ENCODE measurements at regions not wholly inside any gene's neighbourhood (a gene's known extent, or its start where the extent isn't known, plus 50 kb on each side); places are given as distances from the start of the nearest gene placed in this dataset.

GRCh38 chr11:27210531-27210930, 152.5 kb downstream of the CCDC34 start:
- no peak for TF ChIP-seq TAF1 (IDR thresholded peaks at IDR 0.05; ENCODE audit: borderline replicate concordance, insufficient read depth, low read length)
- no peak for TF ChIP-seq SIN3A (IDR thresholded peaks at IDR 0.05; ENCODE audit: borderline replicate concordance, insufficient read depth, low read length)
- TF ChIP-seq REST (IDR thresholded peaks at IDR 0.05; ENCODE audit: insufficient read depth in 1 of 2, low read depth in 2 of 2, low read length in 2 of 2), result no peak
- TF ChIP-seq FOXP2 (optimal IDR thresholded peaks at IDR 0.05; ENCODE audit: borderline replicate concordance, extremely low read depth, extremely low read length, insufficient read depth), result no peak
- TF ChIP-seq POLR2AphosphoS5 (IDR thresholded peaks at IDR 0.05; ENCODE audit: low read depth, low read length), result no peak

- TF ChIP-seq SIN3A (IDR thresholded peaks at IDR 0.05; ENCODE audit: borderline replicate concordance, insufficient read depth, low read length), result peak; percentile 85; the same call in 1 of the 2 replicates
- TF ChIP-seq FOXP2 (optimal IDR thresholded peaks at IDR 0.05; ENCODE audit: borderline replicate concordance, extremely low read depth, extremely low read length, insufficient read depth), result peak; percentile 76
- peak in 1 of 2 experiments; percentile 76; a peak in 2 of 4 replicates for TF ChIP-seq REST (IDR thresholded peaks at IDR 0.05; ENCODE audit: insufficient read depth in 1 of 2, low read depth in 2 of 2, low read length in 2 of 2)
- no peak for TF ChIP-seq TAF1 (IDR thresholded peaks at IDR 0.05; ENCODE audit: borderline replicate concordance, insufficient read depth, low read length)
These were observed 153.4 kb downstream of the CCDC34 start for GRCh38 chr11:27209562-27210005.

- TF ChIP-seq SIN3A (IDR thresholded peaks at IDR 0.05; ENCODE audit: borderline replicate concordance, insufficient read depth, low read length) (no peak), REST (IDR thresholded peaks at IDR 0.05; ENCODE audit: insufficient read depth in 1 of 2, low read depth in 2 of 2, low read length in 2 of 2) (no peak), POLR2AphosphoS5 (IDR thresholded peaks at IDR 0.05; ENCODE audit: low read depth, low read length) (no peak)
These were observed 154.2 kb downstream of the CCDC34 start for GRCh38 chr11:27208846-27209245.

GRCh38 chr11:27207025-27207650, 155.9 kb downstream of the CCDC34 start:
- TF ChIP-seq REST (IDR thresholded peaks at IDR 0.05; ENCODE audit: insufficient read depth in 1 of 2, low read depth in 2 of 2, low read length in 2 of 2) (no peak), POLR2AphosphoS5 (IDR thresholded peaks at IDR 0.05; ENCODE audit: low read depth, low read length) (no peak), SIN3A (IDR thresholded peaks at IDR 0.05; ENCODE audit: borderline replicate concordance, insufficient read depth, low read length) (no peak), TAF1 (IDR thresholded peaks at IDR 0.05; ENCODE audit: borderline replicate concordance, insufficient read depth, low read length) (no peak), FOXP2 (optimal IDR thresholded peaks at IDR 0.05; ENCODE audit: borderline replicate concordance, extremely low read depth, extremely low read length, insufficient read depth) (no peak)
